ENCODE measurements at regions not wholly inside any gene's neighbourhood (a gene's known extent, or its start where the extent isn't known, plus 50 kb on each side); places are given as distances from the start of the nearest gene placed in this dataset.

DNA sequence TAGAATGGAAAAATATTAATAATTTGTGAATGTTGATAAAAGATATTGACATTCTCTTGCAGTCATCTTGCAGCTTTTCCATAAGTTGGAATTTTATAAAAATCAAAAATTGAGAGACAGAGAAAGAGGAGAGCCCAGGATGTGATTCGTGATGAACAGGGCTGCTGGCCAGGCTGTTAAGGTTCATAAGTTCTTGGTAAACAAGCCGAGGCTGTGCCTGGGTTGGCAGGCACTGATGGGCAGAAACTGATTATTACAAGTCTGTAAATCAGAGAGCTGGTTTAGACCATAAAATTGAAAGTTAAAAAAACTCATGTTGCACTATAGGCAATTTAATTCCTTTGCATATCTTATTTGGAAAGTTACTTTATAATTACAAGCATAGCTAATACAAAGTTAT, 533.7 kb downstream of the HAPSTR1 start:
- TF ChIP-seq, protein P1, sequence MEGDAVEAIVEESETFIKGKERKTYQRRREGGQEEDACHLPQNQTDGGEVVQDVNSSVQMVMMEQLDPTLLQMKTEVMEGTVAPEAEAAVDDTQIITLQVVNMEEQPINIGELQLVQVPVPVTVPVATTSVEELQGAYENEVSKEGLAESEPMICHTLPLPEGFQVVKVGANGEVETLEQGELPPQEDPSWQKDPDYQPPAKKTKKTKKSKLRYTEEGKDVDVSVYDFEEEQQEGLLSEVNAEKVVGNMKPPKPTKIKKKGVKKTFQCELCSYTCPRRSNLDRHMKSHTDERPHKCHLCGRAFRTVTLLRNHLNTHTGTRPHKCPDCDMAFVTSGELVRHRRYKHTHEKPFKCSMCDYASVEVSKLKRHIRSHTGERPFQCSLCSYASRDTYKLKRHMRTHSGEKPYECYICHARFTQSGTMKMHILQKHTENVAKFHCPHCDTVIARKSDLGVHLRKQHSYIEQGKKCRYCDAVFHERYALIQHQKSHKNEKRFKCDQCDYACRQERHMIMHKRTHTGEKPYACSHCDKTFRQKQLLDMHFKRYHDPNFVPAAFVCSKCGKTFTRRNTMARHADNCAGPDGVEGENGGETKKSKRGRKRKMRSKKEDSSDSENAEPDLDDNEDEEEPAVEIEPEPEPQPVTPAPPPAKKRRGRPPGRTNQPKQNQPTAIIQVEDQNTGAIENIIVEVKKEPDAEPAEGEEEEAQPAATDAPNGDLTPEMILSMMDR (conservative IDR thresholded peaks at IDR 0.05 in 1 of 2, IDR thresholded peaks at IDR 0.05 in 1 of 2; ENCODE audit: extremely low read depth in 1 of 2, insufficient read depth in 1 of 2, low read depth in 1 of 2, low read length in 2 of 2), result no peak
- no peak for TF ChIP-seq EZH2 (IDR thresholded peaks at IDR 0.05; ENCODE audit: borderline replicate concordance, low read length)
